Body of pancreas (tissue), 4 donors: ENCODE measurements at regions not wholly inside any gene's neighbourhood (a gene's known extent, or its start where the extent isn't known, plus 50 kb on each side); places are given as distances from the start of the nearest gene placed in this dataset.

Experiments used
- ATAC-seq: fragments of 150-250 bp; one replicate; pipeline ENCODE4 v1.9.1; 2016
- DNase-seq, 4 donors: peaks; one replicate each; pipeline ENCODE4 v3.0.0-alpha.2; 2019
- H3K27ac ChIP-seq, 4 donors: fragments of 200-600 bp; sonication (generic); 1 replicate in 3 of 4; 2 replicates in 1 of 4; pipeline versions ENCODE4 v1.5.1 to v1.6.1; 2016 to 2019; ENCODE audit warnings: mild to moderate bottlenecking in 1 of 4, mixed read lengths in 1 of 4, moderate library complexity in 1 of 4
- H3K27me3 ChIP-seq, 2 donors: fragments of 200-600 bp; sonication (generic); one replicate each; pipeline ENCODE4 v1.6.0; 2016; ENCODE audit warnings: mild to moderate bottlenecking in 1 of 2
- H3K36me3 ChIP-seq, 2 donors: fragments of 200-600 bp; sonication (generic); replicated peaks in 1 of 2; 2 replicates each; pipeline ENCODE4 v1.5.1; 2016; ENCODE audit warnings: low read depth in 2 of 2; ENCODE audit not compliant: insufficient read depth in 1 of 2
- H3K4me1 ChIP-seq: fragments of 200-600 bp; sonication (generic); one replicate; pipeline ENCODE4 v1.6.0; 2016
- H3K4me3 ChIP-seq, 2 donors: fragments of 200-600 bp; sonication (generic); 1 replicate in 1 of 2; 2 replicates in 1 of 2; pipeline ENCODE4 v1.5.1; 2016 to 2019
- H3K9me3 ChIP-seq, 3 donors: fragments of 200-600 bp; sonication (generic); 1 replicate in 2 of 3; 2 replicates in 1 of 3; pipeline ENCODE4 v1.5.1; 2016
- POLR2A ChIP-seq, 3 donors: fragments of 450-650 bp; IDR thresholded peaks; one replicate each; pipeline ENCODE4 v1.6.1; 2016; ENCODE audit warnings: antibody characterized with exemption in 3 of 3, mild to moderate bottlenecking in 2 of 3
- WGBS, 2 donors: methylation state at CpG; one replicate each; pipeline ENCODE4 v1.1.5; 2017; 5-methylcytosine and 5-hydroxymethylcytosine counted together
- intact Hi-C: fragments of 100-400 bp; cut with DNase I; formaldehyde crosslinking; loops from one replicate; pipeline ENCODE4 v1.15.1; 2023
- TF ChIP-seq, protein P1 (sequence below), 7 experiments: fragments of 450-650 bp in 4 of 7; fragments of 200-600 bp in 3 of 7; sonication (generic) in 3 of 7; IDR thresholded peaks; one replicate each; pipeline ENCODE4 v1.5.1; 2016 to 2019; ENCODE audit warnings: antibody characterized with exemption in 7 of 7

DNA sequence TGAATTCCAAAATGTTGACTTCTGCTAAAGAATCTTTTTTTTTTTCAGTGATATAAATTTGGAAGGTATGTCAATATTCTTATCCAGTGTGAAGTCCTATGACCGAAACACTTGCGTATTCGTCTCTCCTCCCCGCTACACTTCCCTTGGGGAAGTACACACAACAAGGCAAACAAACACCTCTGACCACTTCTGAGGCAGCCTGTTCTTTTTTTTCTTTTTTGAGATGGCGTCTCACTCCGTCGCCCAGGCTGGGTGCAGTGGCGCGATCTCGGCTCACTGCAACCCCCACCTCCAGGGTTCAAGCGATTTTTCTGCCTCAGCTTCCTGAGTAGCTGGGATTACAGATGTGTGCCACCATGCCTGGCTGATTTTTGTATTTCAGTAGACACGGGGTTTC, 78.1 kb upstream of the DHRSX start:
- H3K27ac ChIP-seq = no peak overlapping the region
- TF ChIP-seq POLR2A (IDR thresholded peaks at IDR 0.05) = no peak
- TF ChIP-seq, protein P1, sequence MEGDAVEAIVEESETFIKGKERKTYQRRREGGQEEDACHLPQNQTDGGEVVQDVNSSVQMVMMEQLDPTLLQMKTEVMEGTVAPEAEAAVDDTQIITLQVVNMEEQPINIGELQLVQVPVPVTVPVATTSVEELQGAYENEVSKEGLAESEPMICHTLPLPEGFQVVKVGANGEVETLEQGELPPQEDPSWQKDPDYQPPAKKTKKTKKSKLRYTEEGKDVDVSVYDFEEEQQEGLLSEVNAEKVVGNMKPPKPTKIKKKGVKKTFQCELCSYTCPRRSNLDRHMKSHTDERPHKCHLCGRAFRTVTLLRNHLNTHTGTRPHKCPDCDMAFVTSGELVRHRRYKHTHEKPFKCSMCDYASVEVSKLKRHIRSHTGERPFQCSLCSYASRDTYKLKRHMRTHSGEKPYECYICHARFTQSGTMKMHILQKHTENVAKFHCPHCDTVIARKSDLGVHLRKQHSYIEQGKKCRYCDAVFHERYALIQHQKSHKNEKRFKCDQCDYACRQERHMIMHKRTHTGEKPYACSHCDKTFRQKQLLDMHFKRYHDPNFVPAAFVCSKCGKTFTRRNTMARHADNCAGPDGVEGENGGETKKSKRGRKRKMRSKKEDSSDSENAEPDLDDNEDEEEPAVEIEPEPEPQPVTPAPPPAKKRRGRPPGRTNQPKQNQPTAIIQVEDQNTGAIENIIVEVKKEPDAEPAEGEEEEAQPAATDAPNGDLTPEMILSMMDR (IDR thresholded peaks at IDR 0.05) = no peak
- DNase-seq (peak in 1 of 4 donors; percentile 24), ATAC-seq (no peak)
- no peaks in the 10 kb centered on the region for H3K36me3 ChIP-seq
- no peaks in the 10 kb centered on the region for H3K9me3 ChIP-seq
- intact Hi-C loops = no loop called here
- peaks cover 12% of the 10 kb centered on the region for H3K4me1 ChIP-seq
- WGBS, 2 donors = 69 to 71% methylated on average over 11 to 12 of the region's 12 CpGs
- peaks cover 0 to 15% of the 10 kb centered on the region in 2 donors for H3K27me3 ChIP-seq
- H3K4me3 ChIP-seq = no peak overlapping the region

DNA sequence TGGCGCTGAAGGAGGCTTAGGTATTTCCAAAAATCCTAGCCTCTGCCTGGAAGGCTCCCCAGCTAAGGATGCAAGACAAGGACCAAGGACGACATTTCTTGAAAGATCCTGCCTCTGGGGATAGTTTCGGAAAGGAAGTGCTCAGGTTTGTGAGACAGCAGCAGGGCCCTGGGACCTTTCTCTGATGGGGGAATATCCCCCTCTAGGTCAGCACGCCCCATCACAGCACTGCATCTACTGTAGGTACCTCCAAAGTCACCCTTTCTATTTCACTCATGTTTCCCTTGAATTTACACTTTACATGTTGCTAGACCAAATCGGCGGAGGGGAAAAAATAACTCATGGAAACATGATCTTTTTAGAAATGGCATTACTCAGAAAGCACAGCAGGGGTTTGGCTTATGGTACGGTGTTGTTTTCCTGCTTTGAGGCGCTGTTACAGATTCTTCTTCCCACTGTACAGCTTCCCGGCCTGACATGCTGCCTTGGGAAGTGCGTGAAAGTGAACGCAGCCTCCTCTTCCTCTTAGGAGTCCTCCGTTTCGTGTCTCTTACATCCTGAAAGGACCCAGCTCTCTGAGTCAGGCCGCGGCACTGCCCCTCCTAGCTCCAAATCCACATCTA, 77.2 kb upstream of the DHRSX start:
- no peak for TF ChIP-seq POLR2A (IDR thresholded peaks at IDR 0.05)
- TF ChIP-seq, protein P1 (IDR thresholded peaks at IDR 0.05) = no peak

DNA sequence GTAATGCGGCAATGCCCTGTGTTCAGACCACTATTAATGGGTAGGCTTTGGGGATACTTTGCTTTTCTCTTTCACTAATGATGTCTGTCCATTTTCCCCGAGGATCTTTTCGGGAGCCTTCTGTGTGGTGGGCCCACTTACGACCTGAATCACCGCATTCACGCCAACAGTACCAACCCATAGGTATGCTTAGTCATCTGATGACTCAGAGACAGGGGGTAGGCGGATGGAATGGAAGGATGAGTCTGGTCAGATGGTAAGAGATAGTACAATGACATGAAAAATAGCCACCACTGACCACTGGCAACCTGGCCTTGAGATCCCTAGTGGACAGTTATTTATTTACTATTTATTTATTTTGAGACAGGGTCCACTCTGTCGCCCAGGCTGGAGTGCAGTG, 76.0 kb upstream of the DHRSX start:
- intact Hi-C loops = no loop called here
- no peaks in the 10 kb centered on the region for H3K4me1 ChIP-seq
- no peak overlapping the region for H3K4me3 ChIP-seq
- H3K27ac ChIP-seq = no peak overlapping the region
- 94% methylated on average over 8 of the region's 8 CpGs for WGBS, 2 donors
- H3K36me3 ChIP-seq = no peaks in the 10 kb centered on the region
- ATAC-seq (no peak), DNase-seq (no peak)
- H3K27me3 ChIP-seq = no peaks in the 10 kb centered on the region
- no peaks in the 10 kb centered on the region for H3K9me3 ChIP-seq
- TF ChIP-seq, protein P1 (IDR thresholded peaks at IDR 0.05) = no peak
- no peak for TF ChIP-seq POLR2A (IDR thresholded peaks at IDR 0.05)

More for the DNA sequence above, 77.2 kb upstream of the DHRSX start:
- H3K9me3 ChIP-seq = no peaks in the 10 kb centered on the region
- DNase-seq (no peak), ATAC-seq (no peak)
- 89 to 94% methylated on average over 15 of the region's 15 CpGs for WGBS, 2 donors
- H3K36me3 ChIP-seq = no peaks in the 10 kb centered on the region
- H3K27ac ChIP-seq = no peak overlapping the region
- H3K27me3 ChIP-seq = peaks cover 0 to 6% of the 10 kb centered on the region in 2 donors
- peaks cover 3% of the 10 kb centered on the region for H3K4me1 ChIP-seq
- H3K4me3 ChIP-seq = no peak overlapping the region
- intact Hi-C loops = no loop called here

DNA sequence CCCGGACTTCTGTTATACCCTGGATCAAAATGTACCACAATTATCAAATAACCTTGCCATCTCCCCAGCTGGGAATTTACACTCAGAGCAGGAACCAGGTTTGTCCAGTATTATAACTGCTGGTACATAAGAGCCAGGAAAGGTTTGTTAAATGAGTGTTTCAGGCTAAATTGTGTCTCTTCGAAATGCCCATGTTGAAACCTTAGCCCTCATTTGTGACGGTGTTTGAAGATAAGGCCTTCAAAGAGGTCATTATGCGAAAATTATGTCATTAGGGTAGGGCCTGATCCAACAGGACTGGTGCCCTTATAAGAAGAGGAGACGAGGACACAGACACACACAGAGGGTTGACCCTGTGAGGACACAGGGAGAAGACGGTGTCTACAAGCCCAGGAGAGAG, 73.5 kb upstream of the DHRSX start:
- Histone ChIP-seq H3K27me3 (no peaks in the 10 kb centered on the region), H3K9me3 (no peaks in the 10 kb centered on the region), H3K27ac (peak overlapping the region in 1 of 4 donors; percentile 24), H3K4me1 (no peaks in the 10 kb centered on the region), H3K36me3 (no peaks in the 10 kb centered on the region), H3K4me3 (no peak overlapping the region)
- TF ChIP-seq POLR2A (IDR thresholded peaks at IDR 0.05) = no peak
- TF ChIP-seq, protein P1 (IDR thresholded peaks at IDR 0.05) = no peak
- ATAC-seq (no peak), DNase-seq (peak in 1 of 4 donors; percentile 59)
- WGBS, 2 donors = 71 to 75% methylated on average over 6 of the region's 6 CpGs
- intact Hi-C loops = no loop called here

DNA sequence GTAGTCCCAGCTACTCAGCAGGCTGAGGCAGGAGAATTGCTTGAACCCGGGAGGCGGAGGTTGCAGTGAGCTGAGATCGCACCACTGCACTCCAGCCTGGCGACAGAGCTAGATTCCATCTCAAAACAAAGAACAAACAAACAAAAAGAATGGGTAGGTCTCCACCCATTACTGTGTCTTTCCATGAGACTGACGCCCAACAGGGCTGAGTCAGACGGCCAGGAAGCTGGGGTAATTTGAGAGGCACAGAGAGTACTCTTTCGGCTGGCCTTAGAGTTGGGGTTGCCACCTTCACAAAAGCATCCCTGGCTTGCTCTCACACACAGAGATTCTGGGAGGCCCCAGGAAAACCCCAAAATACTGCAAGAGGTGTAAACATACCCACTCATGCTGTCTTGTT, 72.0 kb upstream of the DHRSX start:
- H3K27ac ChIP-seq = no peak overlapping the region
- H3K4me3 ChIP-seq = no peak overlapping the region
- intact Hi-C loops = no loop called here
- ATAC-seq (no peak), DNase-seq (no peak)
- no peaks in the 10 kb centered on the region for H3K27me3 ChIP-seq
- peaks cover 7% of the 10 kb centered on the region for H3K4me1 ChIP-seq
- no peaks in the 10 kb centered on the region for H3K36me3 ChIP-seq
- TF ChIP-seq, protein P1 (IDR thresholded peaks at IDR 0.05) = no peak
- no peak for TF ChIP-seq POLR2A (IDR thresholded peaks at IDR 0.05)
- 92 to 93% methylated on average over 7 of the region's 7 CpGs for WGBS, 2 donors
- no peaks in the 10 kb centered on the region for H3K9me3 ChIP-seq
